Gastroesophageal sphincter (tissue), 4 donors: ENCODE measurements at regions not wholly inside any gene's neighbourhood (a gene's known extent, or its start where the extent isn't known, plus 50 kb on each side); places are given as distances from the start of the nearest gene placed in this dataset.

Source experiments
- ATAC-seq: fragments of 150-250 bp; one replicate; pipeline ENCODE4 v1.9.1; 2016; ENCODE audit warnings: mild to moderate bottlenecking, moderate library complexity
- H3K27ac ChIP-seq, 4 donors: fragments of 200-600 bp; sonication (generic) in 3 of 4; 1 replicate in 3 of 4; 2 replicates in 1 of 4; pipeline ENCODE4 v1.5.1; 2016 to 2019
- H3K27me3 ChIP-seq: fragments of 200-600 bp; sonication (generic); one replicate; pipeline ENCODE4 v1.5.1; 2019
- H3K36me3 ChIP-seq, 2 donors: fragments of 200-600 bp; sonication (generic); one replicate each; pipeline ENCODE4 v1.5.1; 2019; ENCODE audit warnings: control low read depth in 1 of 2
- H3K4me1 ChIP-seq, 3 donors: fragments of 200-600 bp; sonication (generic); 1 replicate in 2 of 3; 2 replicates in 1 of 3; pipeline ENCODE4 v1.5.1; 2016 to 2019; ENCODE audit warnings: control low read depth in 2 of 3
- H3K4me3 ChIP-seq, 2 donors: fragments of 200-600 bp; sonication (generic); one replicate each; pipeline ENCODE4 v1.5.1; 2019; ENCODE audit warnings: mild to moderate bottlenecking in 1 of 2, moderate library complexity in 1 of 2
- H3K9me3 ChIP-seq, 3 donors: fragments of 200-600 bp; sonication (generic); one replicate each; pipeline ENCODE4 v1.5.1; 2017 to 2019; ENCODE audit warnings: control low read depth in 2 of 3
- CTCF ChIP-seq, 4 experiments: fragments of 200-600 bp in 2 of 4; fragments of 450-650 bp in 2 of 4; sonication (generic) in 1 of 4; IDR thresholded peaks; one replicate each; pipeline ENCODE4 v1.5.1; 2017 to 2019; ENCODE audit warnings: antibody characterized with exemption in 4 of 4, mild to moderate bottlenecking in 2 of 4, moderate library complexity in 2 of 4
- EP300 ChIP-seq: sonication (generic); formaldehyde crosslinking; IDR thresholded peaks from one replicate; pipeline ENCODE4 v1.6.1; 2017; ENCODE audit warnings: antibody characterized with exemption, mild to moderate bottlenecking
- POLR2A ChIP-seq, 2 donors: fragments of 450-650 bp; IDR thresholded peaks; one replicate each; pipeline ENCODE4 v1.6.1; 2017; ENCODE audit warnings: antibody characterized with exemption in 2 of 2, mild to moderate bottlenecking in 2 of 2, moderate library complexity in 1 of 2
- POLR2AphosphoS5 ChIP-seq: sonication (generic); formaldehyde crosslinking; IDR thresholded peaks from one replicate; pipeline ENCODE4 v1.6.1; 2017; ENCODE audit warnings: antibody characterized with exemption
- WGBS, 2 donors: methylation state at CpG; one replicate each; pipeline ENCODE4 v1.1.5; 2018; ENCODE audit warnings: low coverage in 1 of 2; 5-methylcytosine and 5-hydroxymethylcytosine counted together

- Histone ChIP-seq H3K27ac (no peak overlapping the region), H3K36me3 (no peaks in the 10 kb centered on the region), H3K4me3 (no peak overlapping the region), H3K4me1 (no peaks in the 10 kb centered on the region), H3K27me3 (no peaks in the 10 kb centered on the region), H3K9me3 (peaks cover 0 to 8% (median 0%) of the 10 kb centered on the region in 3 donors)
- WGBS, 2 donors: 46 to 77% methylated on average over 1 of the region's 1 CpG
- no peak for TF ChIP-seq POLR2AphosphoS5
- TF ChIP-seq POLR2A (IDR thresholded peaks at IDR 0.05): no peak
- ATAC-seq: no peak
Observed at GRCh38 chr16:35626041-35626440, 2166.6 kb downstream of the TP53TG3F start.

GRCh38 chr16:35628976-35629375, 2169.6 kb downstream of the TP53TG3F start:
- H3K9me3 ChIP-seq: peaks cover 0 to 8% (median 0%) of the 10 kb centered on the region in 3 donors
- 29 to 55% methylated on average over 1 to 3 of the region's 3 CpGs for WGBS, 2 donors
- no peaks in the 10 kb centered on the region for H3K27me3 ChIP-seq
- no peak for ATAC-seq
- TF ChIP-seq POLR2A (IDR thresholded peaks at IDR 0.05) (no peak), POLR2AphosphoS5 (no peak), EP300 (no peak), CTCF (IDR thresholded peaks at IDR 0.05) (no peak)
- no peak overlapping the region for H3K4me3 ChIP-seq
- no peak overlapping the region for H3K27ac ChIP-seq
- no peaks in the 10 kb centered on the region for H3K4me1 ChIP-seq
- no peaks in the 10 kb centered on the region for H3K36me3 ChIP-seq

GRCh38 chr16:35631261-35631945, 2172.0 kb downstream of the TP53TG3F start:
- Histone ChIP-seq H3K4me1 (no peaks in the 10 kb centered on the region), H3K9me3 (peaks cover 0 to 8% (median 0%) of the 10 kb centered on the region in 3 donors), H3K36me3 (no peaks in the 10 kb centered on the region), H3K27ac (no peak overlapping the region), H3K4me3 (no peak overlapping the region), H3K27me3 (no peaks in the 10 kb centered on the region)
- TF ChIP-seq POLR2AphosphoS5 (no peak), POLR2A (IDR thresholded peaks at IDR 0.05) (no peak), CTCF (IDR thresholded peaks at IDR 0.05) (no peak)
- WGBS, 2 donors: 17 to 46% methylated on average over 1 to 2 of the region's 2 CpGs
- ATAC-seq: no peak

- no peaks in the 10 kb centered on the region for H3K36me3 ChIP-seq
- H3K27me3 ChIP-seq: no peaks in the 10 kb centered on the region
- 31 to 60% methylated on average over 2 of the region's 5 CpGs for WGBS, 2 donors
- no peaks in the 10 kb centered on the region for H3K9me3 ChIP-seq
- no peak for TF ChIP-seq EP300
- TF ChIP-seq CTCF (IDR thresholded peaks at IDR 0.05): no peak
- TF ChIP-seq POLR2AphosphoS5: no peak
- TF ChIP-seq POLR2A (IDR thresholded peaks at IDR 0.05): no peak
- H3K4me1 ChIP-seq: no peaks in the 10 kb centered on the region
- no peak for ATAC-seq
- H3K4me3 ChIP-seq: no peak overlapping the region
- H3K27ac ChIP-seq: no peak overlapping the region
Observed at GRCh38 chr16:35636480-35637230, 2177.2 kb downstream of the TP53TG3F start.

GRCh38 chr16:35637683-35638082, 2178.3 kb downstream of the TP53TG3F start:
- Histone ChIP-seq H3K36me3 (no peaks in the 10 kb centered on the region), H3K4me1 (no peaks in the 10 kb centered on the region), H3K27me3 (no peaks in the 10 kb centered on the region), H3K27ac (no peak overlapping the region), H3K9me3 (peaks cover 0 to 7% (median 0%) of the 10 kb centered on the region in 3 donors), H3K4me3 (no peak overlapping the region)
- TF ChIP-seq CTCF (IDR thresholded peaks at IDR 0.05) (no peak), POLR2AphosphoS5 (no peak), POLR2A (IDR thresholded peaks at IDR 0.05) (no peak), EP300 (no peak)
- 20% methylated on average over 1 of the region's 2 CpGs; no CpG with 5 or more reads in 1 of the 2 donors for WGBS, 2 donors
- no peak for ATAC-seq
